Bronchial epithelial cell (primary cell): ENCODE measurements at regions not wholly inside any gene's neighbourhood (a gene's known extent, or its start where the extent isn't known, plus 50 kb on each side); places are given as distances from the start of the nearest gene placed in this dataset.

Experiments used
- DNase-seq: peaks from one replicate; pipeline ENCODE4 v3.0.0-alpha.2; 2010; ENCODE audit warnings: low read depth
- FAIRE-seq: peaks from 2 replicates; lab custom pipeline; 2011; peaks lifted over from hg19 to GRCh38; lab: Jason Lieb, UNC
- H3K27me3 ChIP-seq: 2 replicates; pipeline ENCODE4 v1.5.1; 2011; ENCODE audit warnings: low read length; ENCODE audit not compliant: control insufficient read depth, insufficient read depth
- H3K36me3 ChIP-seq: 2 replicates; pipeline ENCODE4 v1.5.1; 2011; ENCODE audit warnings: low read length; ENCODE audit not compliant: control insufficient read depth, insufficient read depth
- H3K4me3 ChIP-seq: 2 replicates; pipeline ENCODE4 v1.5.1; 2011; ENCODE audit warnings: mild to moderate bottlenecking, low read depth, low read length, control low read depth
- CTCF ChIP-seq: IDR thresholded peaks from 2 replicates; pipeline ENCODE4 v1.5.1; 2011; ENCODE audit warnings: mild to moderate bottlenecking, moderate library complexity, low read length, control low read depth, inconsistent platforms; ENCODE audit not compliant: insufficient read depth, severe bottlenecking

- H3K36me3 ChIP-seq, result no peaks in the 10 kb centered on the region
- H3K4me3 ChIP-seq, result no peak overlapping the region
- no peaks in the 10 kb centered on the region for H3K27me3 ChIP-seq
- no peak for TF ChIP-seq CTCF
- FAIRE-seq (no peak), DNase-seq (no peak)
Measured at GRCh38 chr20:7144464-7144863, 377.0 kb downstream of the BMP2 start.

DNA sequence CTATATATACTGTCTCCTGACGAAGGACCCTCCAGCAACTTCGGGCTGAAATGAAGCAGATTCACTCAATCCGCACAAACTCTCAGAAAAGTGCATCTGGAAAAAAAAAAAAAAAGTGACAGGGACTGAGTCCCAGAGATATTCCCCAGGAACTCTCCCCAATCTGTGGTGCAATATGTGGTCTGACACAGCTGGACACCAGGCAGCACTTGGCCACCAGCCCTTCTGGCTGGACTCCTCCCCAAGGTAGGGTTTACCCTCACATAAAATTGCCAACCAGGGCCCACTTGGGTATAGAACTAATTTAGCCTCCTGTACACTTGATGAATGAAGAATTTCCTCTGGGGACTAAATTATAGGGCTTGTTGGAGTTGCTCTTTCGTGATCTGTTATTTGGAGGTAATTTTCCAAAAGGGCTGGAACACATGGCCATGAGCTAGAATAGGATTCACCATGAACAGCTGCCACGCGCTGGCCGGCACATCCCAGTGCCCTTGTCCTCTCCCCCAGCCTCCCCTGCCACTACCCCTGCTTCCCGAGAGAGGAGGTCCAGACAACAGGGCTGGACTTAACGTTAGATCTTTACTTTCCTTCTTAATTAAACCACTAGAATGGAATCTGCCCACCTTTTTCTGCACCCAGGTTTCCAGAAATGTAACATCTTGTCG lies 379.2 kb downstream of the BMP2 start:
- FAIRE-seq, result no peak
- H3K4me3 ChIP-seq, result no peak overlapping the region
- H3K27me3 ChIP-seq, result no peaks in the 10 kb centered on the region

GRCh38 chr20:7147220-7147601 lies 379.7 kb downstream of the BMP2 start:
- FAIRE-seq, result no peak

More for the DNA sequence above, 379.2 kb downstream of the BMP2 start:
- no peak for DNase-seq
- no peaks in the 10 kb centered on the region for H3K36me3 ChIP-seq
- no peak for TF ChIP-seq CTCF

GRCh38 chr20:7151676-7152470 lies 384.4 kb downstream of the BMP2 start:
- DNase-seq (peak; percentile 83), FAIRE-seq (no peak)
- Histone ChIP-seq H3K27me3 (no peaks in the 10 kb centered on the region), H3K4me3 (no peak overlapping the region), H3K36me3 (no peaks in the 10 kb centered on the region)
- no peak for TF ChIP-seq CTCF

More at GRCh38 chr20:7147220-7147601, 379.7 kb downstream of the BMP2 start:
- H3K36me3 ChIP-seq, result no peaks in the 10 kb centered on the region
- TF ChIP-seq CTCF, result no peak
- peak; percentile 49 for DNase-seq
- H3K27me3 ChIP-seq, result no peaks in the 10 kb centered on the region
- no peak overlapping the region for H3K4me3 ChIP-seq

GRCh38 chr20:7155282-7155681 lies 387.8 kb downstream of the BMP2 start:
- FAIRE-seq (no peak), DNase-seq (peak; percentile 73)
- no peaks in the 10 kb centered on the region for H3K36me3 ChIP-seq
- H3K27me3 ChIP-seq, result no peaks in the 10 kb centered on the region
- TF ChIP-seq CTCF, result no peak
- no peak overlapping the region for H3K4me3 ChIP-seq
